WERI-Rb-1 (cell line): ENCODE measurements at regions not wholly inside any gene's neighbourhood (a gene's known extent, or its start where the extent isn't known, plus 50 kb on each side); places are given as distances from the start of the nearest gene placed in this dataset.

Experiments
- DNase-seq: peaks from one replicate; pipeline ENCODE4 v3.0.0-alpha.2; 2020
- H3K27ac ChIP-seq: fragments of 250-450 bp; sonication (Bioruptor Pico); 2 replicates; pipeline ENCODE4 v1.5.1; 2020; ENCODE audit warnings: mild to moderate bottlenecking, moderate library complexity
- H3K27me3 ChIP-seq: fragments of 250-450 bp; sonication (Bioruptor Pico); 2 replicates; pipeline ENCODE4 v1.5.1; 2021; ENCODE audit warnings: mild to moderate bottlenecking, low read depth, moderate library complexity; ENCODE audit not compliant: insufficient read depth, severe bottlenecking
- H3K36me3 ChIP-seq: fragments of 250-450 bp; sonication (Bioruptor Pico); 2 replicates; pipeline ENCODE4 v1.5.1; 2020; ENCODE audit warnings: mild to moderate bottlenecking, moderate library complexity
- H3K4me3 ChIP-seq: 2 replicates; pipeline ENCODE4 v1.5.1; 2011; ENCODE audit warnings: low read depth, mild to moderate bottlenecking, control low read depth, low read length
- H3K9me3 ChIP-seq: fragments of 250-450 bp; sonication (Bioruptor Pico); 2 replicates; pipeline ENCODE4 v1.5.1; 2021; ENCODE audit warnings: mild to moderate bottlenecking, moderate library complexity; ENCODE audit not compliant: severe bottlenecking
- CTCF ChIP-seq: IDR thresholded peaks from 2 replicates; pipeline ENCODE4 v1.5.1; 2011; ENCODE audit warnings: low read depth, mild to moderate bottlenecking, control low read depth, inconsistent platforms, low read length

DNA sequence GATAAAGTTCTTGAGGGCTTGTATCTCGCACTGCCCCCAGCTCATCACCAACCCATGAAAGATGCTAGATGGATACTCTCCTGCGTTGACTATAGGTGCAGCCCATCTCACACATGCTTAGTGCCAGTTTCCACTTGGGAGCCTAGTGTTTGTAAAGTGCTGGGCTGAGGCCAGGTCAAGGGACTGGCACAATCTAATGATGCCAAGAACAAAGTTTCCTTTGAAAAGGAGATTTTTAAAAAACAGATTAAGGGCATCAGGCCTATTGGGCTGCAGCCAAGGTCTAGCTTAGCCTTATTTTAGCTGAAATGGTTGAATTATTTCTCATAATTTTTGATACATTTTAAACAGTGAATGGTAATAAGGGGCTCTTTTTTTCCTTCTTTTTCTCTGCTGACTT, 259.0 kb downstream of the ADRA2A start:
- Histone ChIP-seq H3K4me3 (no peak overlapping the region), H3K27ac (no peak overlapping the region), H3K36me3 (no peaks in the 10 kb centered on the region), H3K9me3 (peaks cover 14% of the 10 kb centered on the region), H3K27me3 (no peaks in the 10 kb centered on the region)
- no peak for TF ChIP-seq CTCF
- no peak for DNase-seq

DNA sequence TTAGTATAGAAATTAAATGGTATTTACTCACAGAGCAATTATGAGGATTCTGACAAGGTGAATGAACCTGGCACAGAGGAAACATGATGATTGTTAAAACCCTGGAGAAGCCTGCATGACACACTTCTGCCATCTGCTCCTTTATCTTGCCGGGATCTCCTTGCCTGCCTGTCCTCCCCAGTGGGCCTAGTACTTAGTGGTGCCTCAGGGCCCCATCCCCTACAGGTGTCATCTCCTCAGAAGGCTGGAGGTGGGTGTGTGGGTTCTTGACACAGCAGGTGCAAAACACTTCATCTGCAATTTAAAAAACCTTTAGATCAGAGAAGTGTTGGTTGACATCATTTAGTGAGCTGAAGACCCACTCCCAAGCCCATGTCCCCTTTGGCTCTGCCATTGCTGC, 261.2 kb downstream of the ADRA2A start:
- Histone ChIP-seq H3K36me3 (no peaks in the 10 kb centered on the region), H3K27me3 (no peaks in the 10 kb centered on the region), H3K9me3 (peaks cover 28% of the 10 kb centered on the region), H3K27ac (no peak overlapping the region), H3K4me3 (no peak overlapping the region)
- no peak for TF ChIP-seq CTCF
- no peak for DNase-seq

DNA sequence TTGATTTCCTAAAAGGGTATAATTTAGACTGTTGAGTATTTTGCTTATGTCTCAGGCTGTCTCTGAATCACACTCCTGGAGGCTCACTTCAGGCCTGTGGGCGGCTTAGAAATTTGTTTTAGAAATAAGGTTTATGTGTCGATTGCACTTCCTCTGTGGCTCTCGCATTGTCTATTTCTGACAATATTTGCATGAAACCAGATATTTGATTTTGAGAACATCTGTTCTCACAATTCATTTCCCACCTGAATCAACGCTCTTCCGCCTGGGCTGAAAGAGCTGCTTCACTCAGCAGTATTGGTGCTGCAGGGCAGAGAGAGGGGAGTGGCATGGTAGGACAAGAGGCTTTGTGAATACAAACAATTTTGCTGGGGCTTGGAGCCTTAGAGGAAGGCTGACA, 262.0 kb downstream of the ADRA2A start:
- Histone ChIP-seq H3K36me3 (no peaks in the 10 kb centered on the region), H3K4me3 (no peak overlapping the region), H3K27ac (no peak overlapping the region), H3K27me3 (no peaks in the 10 kb centered on the region), H3K9me3 (peaks cover 22% of the 10 kb centered on the region)
- TF ChIP-seq CTCF = no peak
- DNase-seq = no peak

DNA sequence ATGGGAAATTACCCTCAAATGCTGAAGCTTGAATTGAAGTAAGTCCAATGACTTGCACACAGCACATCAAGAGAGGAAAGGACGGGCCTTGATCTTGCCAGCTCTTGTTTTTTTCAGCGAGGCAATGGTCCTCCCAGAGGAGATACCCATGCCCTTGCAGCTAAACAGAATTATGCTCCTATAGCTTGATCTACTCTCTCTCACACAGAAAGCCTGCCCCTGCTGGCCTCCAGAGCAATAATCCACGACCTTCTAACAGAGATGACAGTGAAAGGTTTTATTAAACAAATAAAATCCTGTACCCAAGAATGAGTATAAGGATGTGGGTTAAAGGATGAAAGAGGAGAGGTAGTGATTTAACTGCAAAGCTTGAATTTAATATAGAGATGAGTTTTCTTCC, 268.0 kb downstream of the ADRA2A start:
- peak; percentile 27 for DNase-seq

GRCh38 chr10:111347386-111348013, 270.7 kb downstream of the ADRA2A start:
- no peaks in the 10 kb centered on the region for H3K36me3 ChIP-seq
- H3K4me3 ChIP-seq = no peak overlapping the region
- H3K27me3 ChIP-seq = no peaks in the 10 kb centered on the region
- H3K27ac ChIP-seq = no peak overlapping the region
- H3K9me3 ChIP-seq = peaks cover 2% of the 10 kb centered on the region
- DNase-seq = no peak
- no peak for TF ChIP-seq CTCF

More for the DNA sequence above, 268.0 kb downstream of the ADRA2A start:
- H3K27me3 ChIP-seq = no peaks in the 10 kb centered on the region
- TF ChIP-seq CTCF = peak; percentile 53
- no peak overlapping the region for H3K27ac ChIP-seq
- no peak overlapping the region for H3K4me3 ChIP-seq
- no peaks in the 10 kb centered on the region for H3K36me3 ChIP-seq
- H3K9me3 ChIP-seq = peaks cover 16% of the 10 kb centered on the region

GRCh38 chr10:111348076-111348475, 271.2 kb downstream of the ADRA2A start:
- no peak for TF ChIP-seq CTCF
- no peak overlapping the region for H3K4me3 ChIP-seq
- H3K27me3 ChIP-seq = no peaks in the 10 kb centered on the region
- no peak for DNase-seq
- H3K27ac ChIP-seq = no peak overlapping the region
- H3K36me3 ChIP-seq = no peaks in the 10 kb centered on the region
- peaks cover 2% of the 10 kb centered on the region for H3K9me3 ChIP-seq
